WTC11 (cell line): ENCODE measurements at regions not wholly inside any gene's neighbourhood (a gene's known extent, or its start where the extent isn't known, plus 50 kb on each side); places are given as distances from the start of the nearest gene placed in this dataset.

ENCODE experiments used
- CREB1 ChIP-seq: sonication (generic); formaldehyde crosslinking; IDR thresholded peaks from 2 replicates; pipeline ENCODE4 v1.8.0; 2023; ENCODE audit warnings: mild to moderate bottlenecking, missing genetic modification reagents
- GABPB1 ChIP-seq: sonication (generic); formaldehyde crosslinking; IDR thresholded peaks from 2 replicates; pipeline ENCODE4 v1.8.1; 2023; ENCODE audit warnings: mild to moderate bottlenecking, missing genetic modification reagents
- TF ChIP-seq, protein P1 (sequence below): fragments of 200-600 bp; IDR thresholded peaks from 2 replicates; pipeline ENCODE4 v1.8.0; 2022; ENCODE audit warnings: antibody characterized with exemption
- TF ChIP-seq, protein P2 (sequence below): sonication (generic); formaldehyde crosslinking; IDR thresholded peaks from 2 replicates; pipeline ENCODE4 v1.8.1; 2023; ENCODE audit warnings: mild to moderate bottlenecking, missing genetic modification reagents
- TF ChIP-seq, protein P3 (sequence below): sonication (generic); formaldehyde crosslinking; IDR thresholded peaks from 2 replicates; pipeline ENCODE4 v1.8.1; 2022; ENCODE audit warnings: low read depth, missing genetic modification reagents, borderline replicate concordance
- TF ChIP-seq, protein P4 (sequence below): sonication (generic); formaldehyde crosslinking; IDR thresholded peaks from 2 replicates; pipeline ENCODE4 v1.8.1; 2023; ENCODE audit warnings: mild to moderate bottlenecking, moderate library complexity, missing genetic modification reagents
- TF ChIP-seq, protein P5 (sequence below): sonication (generic); formaldehyde crosslinking; IDR thresholded peaks from 2 replicates; pipeline ENCODE4 v1.8.1; 2023; ENCODE audit warnings: mild to moderate bottlenecking, missing genetic modification reagents, moderate library complexity

DNA sequence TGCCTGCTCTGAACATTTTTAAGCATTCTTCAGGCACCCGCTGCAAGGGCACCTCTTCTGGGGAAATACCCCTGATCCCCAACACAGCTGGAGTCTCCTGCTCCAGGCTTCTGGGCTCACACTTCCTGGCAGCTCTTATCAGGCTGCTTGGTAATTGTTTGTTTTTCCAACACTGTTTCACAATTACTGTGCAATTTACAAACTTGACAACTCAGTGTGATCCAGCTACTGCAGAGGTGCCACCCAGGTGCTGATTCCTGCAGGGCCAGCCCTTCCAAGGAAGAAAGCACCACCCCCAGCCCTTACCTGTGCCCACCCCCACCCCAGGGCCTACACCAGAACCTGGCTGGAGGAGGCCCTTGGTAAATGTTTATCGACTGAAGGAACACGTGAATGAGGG, 66.5 kb downstream of the MAGEF1 start:
- TF ChIP-seq, protein P1, sequence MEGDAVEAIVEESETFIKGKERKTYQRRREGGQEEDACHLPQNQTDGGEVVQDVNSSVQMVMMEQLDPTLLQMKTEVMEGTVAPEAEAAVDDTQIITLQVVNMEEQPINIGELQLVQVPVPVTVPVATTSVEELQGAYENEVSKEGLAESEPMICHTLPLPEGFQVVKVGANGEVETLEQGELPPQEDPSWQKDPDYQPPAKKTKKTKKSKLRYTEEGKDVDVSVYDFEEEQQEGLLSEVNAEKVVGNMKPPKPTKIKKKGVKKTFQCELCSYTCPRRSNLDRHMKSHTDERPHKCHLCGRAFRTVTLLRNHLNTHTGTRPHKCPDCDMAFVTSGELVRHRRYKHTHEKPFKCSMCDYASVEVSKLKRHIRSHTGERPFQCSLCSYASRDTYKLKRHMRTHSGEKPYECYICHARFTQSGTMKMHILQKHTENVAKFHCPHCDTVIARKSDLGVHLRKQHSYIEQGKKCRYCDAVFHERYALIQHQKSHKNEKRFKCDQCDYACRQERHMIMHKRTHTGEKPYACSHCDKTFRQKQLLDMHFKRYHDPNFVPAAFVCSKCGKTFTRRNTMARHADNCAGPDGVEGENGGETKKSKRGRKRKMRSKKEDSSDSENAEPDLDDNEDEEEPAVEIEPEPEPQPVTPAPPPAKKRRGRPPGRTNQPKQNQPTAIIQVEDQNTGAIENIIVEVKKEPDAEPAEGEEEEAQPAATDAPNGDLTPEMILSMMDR, result no peak
- TF ChIP-seq, protein P2, sequence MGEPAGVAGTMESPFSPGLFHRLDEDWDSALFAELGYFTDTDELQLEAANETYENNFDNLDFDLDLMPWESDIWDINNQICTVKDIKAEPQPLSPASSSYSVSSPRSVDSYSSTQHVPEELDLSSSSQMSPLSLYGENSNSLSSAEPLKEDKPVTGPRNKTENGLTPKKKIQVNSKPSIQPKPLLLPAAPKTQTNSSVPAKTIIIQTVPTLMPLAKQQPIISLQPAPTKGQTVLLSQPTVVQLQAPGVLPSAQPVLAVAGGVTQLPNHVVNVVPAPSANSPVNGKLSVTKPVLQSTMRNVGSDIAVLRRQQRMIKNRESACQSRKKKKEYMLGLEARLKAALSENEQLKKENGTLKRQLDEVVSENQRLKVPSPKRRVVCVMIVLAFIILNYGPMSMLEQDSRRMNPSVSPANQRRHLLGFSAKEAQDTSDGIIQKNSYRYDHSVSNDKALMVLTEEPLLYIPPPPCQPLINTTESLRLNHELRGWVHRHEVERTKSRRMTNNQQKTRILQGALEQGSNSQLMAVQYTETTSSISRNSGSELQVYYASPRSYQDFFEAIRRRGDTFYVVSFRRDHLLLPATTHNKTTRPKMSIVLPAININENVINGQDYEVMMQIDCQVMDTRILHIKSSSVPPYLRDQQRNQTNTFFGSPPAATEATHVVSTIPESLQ, result no peak
- TF ChIP-seq, protein P3, sequence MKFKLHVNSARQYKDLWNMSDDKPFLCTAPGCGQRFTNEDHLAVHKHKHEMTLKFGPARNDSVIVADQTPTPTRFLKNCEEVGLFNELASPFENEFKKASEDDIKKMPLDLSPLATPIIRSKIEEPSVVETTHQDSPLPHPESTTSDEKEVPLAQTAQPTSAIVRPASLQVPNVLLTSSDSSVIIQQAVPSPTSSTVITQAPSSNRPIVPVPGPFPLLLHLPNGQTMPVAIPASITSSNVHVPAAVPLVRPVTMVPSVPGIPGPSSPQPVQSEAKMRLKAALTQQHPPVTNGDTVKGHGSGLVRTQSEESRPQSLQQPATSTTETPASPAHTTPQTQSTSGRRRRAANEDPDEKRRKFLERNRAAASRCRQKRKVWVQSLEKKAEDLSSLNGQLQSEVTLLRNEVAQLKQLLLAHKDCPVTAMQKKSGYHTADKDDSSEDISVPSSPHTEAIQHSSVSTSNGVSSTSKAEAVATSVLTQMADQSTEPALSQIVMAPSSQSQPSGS, result no peak
- TF ChIP-seq, protein P4, sequence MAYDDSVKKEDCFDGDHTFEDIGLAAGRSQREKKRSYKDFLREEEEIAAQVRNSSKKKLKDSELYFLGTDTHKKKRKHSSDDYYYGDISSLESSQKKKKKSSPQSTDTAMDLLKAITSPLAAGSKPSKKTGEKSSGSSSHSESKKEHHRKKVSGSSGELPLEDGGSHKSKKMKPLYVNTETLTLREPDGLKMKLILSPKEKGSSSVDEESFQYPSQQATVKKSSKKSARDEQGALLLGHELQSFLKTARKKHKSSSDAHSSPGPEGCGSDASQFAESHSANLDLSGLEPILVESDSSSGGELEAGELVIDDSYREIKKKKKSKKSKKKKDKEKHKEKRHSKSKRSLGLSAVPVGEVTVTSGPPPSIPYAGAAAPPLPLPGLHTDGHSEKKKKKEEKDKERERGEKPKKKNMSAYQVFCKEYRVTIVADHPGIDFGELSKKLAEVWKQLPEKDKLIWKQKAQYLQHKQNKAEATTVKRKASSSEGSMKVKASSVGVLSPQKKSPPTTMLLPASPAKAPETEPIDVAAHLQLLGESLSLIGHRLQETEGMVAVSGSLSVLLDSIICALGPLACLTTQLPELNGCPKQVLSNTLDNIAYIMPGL (CRISPR knock-in tag), result no peak
- TF ChIP-seq, protein P5, sequence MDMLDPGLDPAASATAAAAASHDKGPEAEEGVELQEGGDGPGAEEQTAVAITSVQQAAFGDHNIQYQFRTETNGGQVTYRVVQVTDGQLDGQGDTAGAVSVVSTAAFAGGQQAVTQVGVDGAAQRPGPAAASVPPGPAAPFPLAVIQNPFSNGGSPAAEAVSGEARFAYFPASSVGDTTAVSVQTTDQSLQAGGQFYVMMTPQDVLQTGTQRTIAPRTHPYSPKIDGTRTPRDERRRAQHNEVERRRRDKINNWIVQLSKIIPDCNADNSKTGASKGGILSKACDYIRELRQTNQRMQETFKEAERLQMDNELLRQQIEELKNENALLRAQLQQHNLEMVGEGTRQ (CRISPR knock-in tag), result no peak
- TF ChIP-seq GABPB1 (no peak), CREB1 (CRISPR knock-in tag) (no peak)
